Trophoblast cell (in vitro differentiated cells and primary cell): ENCODE measurements at regions not wholly inside any gene's neighbourhood (a gene's known extent, or its start where the extent isn't known, plus 50 kb on each side); places are given as distances from the start of the nearest gene placed in this dataset.

ENCODE experiments used
- DNase-seq, 2 donors: peaks; one replicate each; pipeline ENCODE4 v3.0.0-alpha.2; 2016
- H2AFZ ChIP-seq: 2 replicates; pipeline ENCODE4 v1.6.1; 2013; ENCODE audit warnings: low read length, moderate library complexity, mild to moderate bottlenecking; ENCODE audit not compliant: insufficient read depth, poor library complexity
- H2AK5ac ChIP-seq: 2 replicates; pipeline ENCODE4 v1.6.1; 2013; ENCODE audit warnings: mild to moderate bottlenecking, low read length
- H2BK120ac ChIP-seq: 2 replicates; pipeline ENCODE4 v1.6.1; 2013; ENCODE audit warnings: low read length, mild to moderate bottlenecking, moderate library complexity; ENCODE audit not compliant: insufficient read depth, poor library complexity
- H2BK12ac ChIP-seq: 2 replicates; pipeline ENCODE4 v1.6.1; 2013; ENCODE audit warnings: mild to moderate bottlenecking, low read length, moderate library complexity
- H2BK5ac ChIP-seq: 2 replicates; pipeline ENCODE4 v1.6.1; 2013; ENCODE audit warnings: low read length, low read depth, moderate library complexity, mild to moderate bottlenecking; ENCODE audit not compliant: poor library complexity
- H3K14ac ChIP-seq: 2 replicates; pipeline ENCODE4 v1.6.1; 2013; ENCODE audit warnings: mild to moderate bottlenecking, low read length
- H3K18ac ChIP-seq: 2 replicates; pipeline ENCODE4 v1.6.1; 2013; ENCODE audit warnings: mild to moderate bottlenecking, low read length
- H3K23ac ChIP-seq: 2 replicates; pipeline ENCODE4 v1.6.1; 2013; ENCODE audit warnings: low read length
- H3K27ac ChIP-seq: 2 replicates; pipeline ENCODE4 v1.5.1; 2013; ENCODE audit warnings: low read depth, mild to moderate bottlenecking, inconsistent platforms, low read length, moderate library complexity
- H3K27me3 ChIP-seq: 2 replicates; pipeline ENCODE4 v1.6.1; 2013; ENCODE audit warnings: inconsistent platforms, mild to moderate bottlenecking, low read length, moderate library complexity; ENCODE audit not compliant: insufficient read depth
- H3K36me3 ChIP-seq, 2 experiments: 1 replicate in 1 of 2; 2 replicates in 1 of 2; pipeline ENCODE4 v1.6.1; 2013; ENCODE audit warnings: low read length in 2 of 2, mild to moderate bottlenecking in 2 of 2, moderate library complexity in 1 of 2; ENCODE audit not compliant: insufficient read depth in 2 of 2, control insufficient read depth in 1 of 2
- H3K4ac ChIP-seq: 2 replicates; pipeline ENCODE4 v1.6.1; 2013; ENCODE audit warnings: low read depth, mild to moderate bottlenecking, low read length, moderate library complexity
- H3K4me1 ChIP-seq, 2 experiments: 1 replicate in 1 of 2; 2 replicates in 1 of 2; pipeline ENCODE4 v1.6.1; 2013; ENCODE audit warnings: low read length in 2 of 2, mild to moderate bottlenecking in 2 of 2, moderate library complexity in 1 of 2; ENCODE audit not compliant: insufficient read depth in 2 of 2, control insufficient read depth in 1 of 2
- H3K4me2 ChIP-seq: 2 replicates; pipeline ENCODE4 v1.6.1; 2013; ENCODE audit warnings: inconsistent platforms, mild to moderate bottlenecking, low read length, moderate library complexity
- H3K4me3 ChIP-seq: 2 replicates; pipeline ENCODE4 v1.5.1; 2013; ENCODE audit warnings: mild to moderate bottlenecking, low read depth, low read length, inconsistent platforms
- H3K79me1 ChIP-seq: one replicate; pipeline ENCODE4 v1.6.1; 2013; ENCODE audit warnings: low read length
- H3K79me2 ChIP-seq: 2 replicates; pipeline ENCODE4 v1.6.1; 2013; ENCODE audit warnings: low read length, mild to moderate bottlenecking; ENCODE audit not compliant: control insufficient read depth, insufficient read depth, poor library complexity
- H3K9ac ChIP-seq: 2 replicates; pipeline ENCODE4 v1.6.1; 2013; ENCODE audit warnings: mild to moderate bottlenecking, low read length
- H3K9me3 ChIP-seq: 2 replicates; pipeline ENCODE4 v1.6.1; 2013; ENCODE audit warnings: low read depth, mild to moderate bottlenecking, control low read depth, inconsistent platforms, low read length; ENCODE audit not compliant: insufficient read depth
- H4K12ac ChIP-seq: 2 replicates; pipeline ENCODE4 v1.6.1; 2013; ENCODE audit warnings: low read depth, mild to moderate bottlenecking, low read length, moderate library complexity
- H4K8ac ChIP-seq: 2 replicates; pipeline ENCODE4 v1.6.1; 2013; ENCODE audit warnings: low read depth, mild to moderate bottlenecking, low read length, moderate library complexity
- H4K91ac ChIP-seq: one replicate; pipeline ENCODE4 v1.6.1; 2013; ENCODE audit warnings: low read depth, mild to moderate bottlenecking, low read length, moderate library complexity
- WGBS: extraction: QIAGEN DNeasy Blood & Tissue Kit; methylation state at CpG from one replicate; pipeline ENCODE4 v1.1.7; 2013; ENCODE audit warnings: missing lambda C conversion rate; ENCODE audit not compliant: insufficient read length, insufficient coverage; ENCODE audit errors: extremely low coverage; 5-methylcytosine and 5-hydroxymethylcytosine counted together

DNA sequence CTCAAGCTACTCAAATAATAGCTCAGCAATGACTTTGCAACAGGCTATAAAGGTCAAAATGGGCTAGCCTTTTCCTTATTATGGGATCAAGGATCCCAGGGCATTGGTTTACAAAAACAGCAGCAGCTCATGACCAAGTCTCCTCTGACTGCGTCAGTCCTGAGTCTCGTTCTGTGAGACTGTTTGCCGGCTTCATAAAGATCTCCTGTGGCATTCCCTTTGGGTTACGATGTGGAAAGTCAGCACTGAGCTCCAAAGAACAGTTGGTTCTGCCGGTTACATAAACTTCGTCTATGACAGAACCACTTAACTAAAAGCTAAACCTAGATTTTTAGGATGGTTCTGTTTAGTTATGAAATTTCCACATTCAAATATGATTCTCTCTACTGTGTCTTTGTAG, 674.9 kb downstream of the ZEB2 start:
- Histone ChIP-seq H3K79me1 (no peaks in the 10 kb centered on the region), H3K23ac (no peak overlapping the region), H3K9me3 (no peaks in the 10 kb centered on the region), H4K91ac (no peak overlapping the region), H3K4me2 (no peak overlapping the region), H3K14ac (no peak overlapping the region), H3K4me1 (no peaks in the 10 kb centered on the region), H2AK5ac (no peak overlapping the region), H3K9ac (no peak overlapping the region), H3K18ac (no peak overlapping the region), H4K12ac (no peak overlapping the region), H2BK12ac (no peak overlapping the region), H2BK120ac (no peak overlapping the region), H3K36me3 (no peaks in the 10 kb centered on the region), H3K4me3 (no peak overlapping the region), H2BK5ac (no peak overlapping the region), H4K8ac (no peak overlapping the region), H3K79me2 (no peaks in the 10 kb centered on the region), H3K27ac (no peak overlapping the region), H3K4ac (no peak overlapping the region), H2AFZ (no peak overlapping the region), H3K27me3 (no peaks in the 10 kb centered on the region)
- no peak for DNase-seq
- WGBS = no CpG with 5 or more reads among the region's 6 CpGs

DNA sequence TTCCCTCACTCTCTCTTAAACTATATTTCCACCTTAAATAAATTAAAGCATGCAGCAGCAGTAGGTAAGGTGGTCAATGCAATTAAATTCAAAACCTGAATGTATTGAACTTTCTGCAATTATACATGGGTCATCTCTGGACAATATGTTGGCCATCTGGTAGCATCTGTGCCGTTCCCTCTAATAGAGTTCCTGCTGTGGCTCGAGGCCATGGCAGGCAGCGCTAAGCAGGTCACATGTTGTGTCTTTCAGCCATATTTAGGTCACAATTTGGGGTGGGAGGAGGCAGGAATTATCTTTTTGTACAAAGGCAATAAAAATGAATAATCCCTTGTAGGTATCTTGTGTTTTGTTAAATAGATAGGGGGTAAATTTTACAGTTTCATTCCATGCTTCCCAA, 676.2 kb downstream of the ZEB2 start:
- Histone ChIP-seq H3K4ac (no peak overlapping the region), H3K79me2 (no peaks in the 10 kb centered on the region), H2AFZ (no peak overlapping the region), H2BK120ac (no peak overlapping the region), H3K9me3 (no peaks in the 10 kb centered on the region), H3K4me2 (no peak overlapping the region), H4K8ac (no peak overlapping the region), H4K91ac (no peak overlapping the region), H3K27ac (no peak overlapping the region), H3K4me1 (no peaks in the 10 kb centered on the region), H2BK12ac (no peak overlapping the region), H3K23ac (no peak overlapping the region), H2BK5ac (no peak overlapping the region), H3K4me3 (no peak overlapping the region), H3K14ac (no peak overlapping the region), H4K12ac (no peak overlapping the region), H3K36me3 (no peaks in the 10 kb centered on the region), H3K27me3 (no peaks in the 10 kb centered on the region), H3K79me1 (no peaks in the 10 kb centered on the region), H3K18ac (no peak overlapping the region), H2AK5ac (no peak overlapping the region), H3K9ac (no peak overlapping the region)
- DNase-seq = no peak
- WGBS = no CpG with 5 or more reads among the region's 3 CpGs

DNA sequence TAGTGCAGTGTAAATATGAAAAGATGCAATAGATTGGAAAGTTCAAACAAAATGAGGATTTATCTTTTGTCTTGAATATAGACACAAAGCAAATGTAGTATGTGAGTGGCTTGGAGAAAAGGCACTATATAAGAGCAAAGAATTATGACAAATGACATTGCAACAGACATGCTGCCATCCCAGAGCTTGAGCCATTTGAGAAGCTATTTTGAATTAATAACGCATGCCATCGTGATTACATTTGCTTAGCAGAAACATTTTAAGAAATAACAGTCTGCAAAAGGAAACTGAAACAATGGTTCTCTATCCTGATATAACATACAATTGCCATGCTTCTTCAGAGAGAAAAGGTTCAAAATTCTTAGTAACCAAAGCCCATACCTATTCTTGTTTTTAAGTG, 677.1 kb downstream of the ZEB2 start:
- Histone ChIP-seq H3K79me2 (no peaks in the 10 kb centered on the region), H4K8ac (no peak overlapping the region), H3K14ac (no peak overlapping the region), H2AK5ac (no peak overlapping the region), H3K4me3 (no peak overlapping the region), H3K4me1 (no peaks in the 10 kb centered on the region), H2BK12ac (no peak overlapping the region), H4K12ac (no peak overlapping the region), H3K36me3 (no peaks in the 10 kb centered on the region), H3K79me1 (no peaks in the 10 kb centered on the region), H3K9me3 (no peaks in the 10 kb centered on the region), H3K9ac (no peak overlapping the region), H3K4ac (no peak overlapping the region), H3K27ac (no peak overlapping the region), H2BK120ac (no peak overlapping the region), H3K4me2 (no peak overlapping the region), H2BK5ac (no peak overlapping the region), H4K91ac (no peak overlapping the region), H3K18ac (no peak overlapping the region), H3K23ac (no peak overlapping the region), H3K27me3 (no peaks in the 10 kb centered on the region), H2AFZ (no peak overlapping the region)
- DNase-seq = no peak
- no CpG with 5 or more reads among the region's 2 CpGs for WGBS

DNA sequence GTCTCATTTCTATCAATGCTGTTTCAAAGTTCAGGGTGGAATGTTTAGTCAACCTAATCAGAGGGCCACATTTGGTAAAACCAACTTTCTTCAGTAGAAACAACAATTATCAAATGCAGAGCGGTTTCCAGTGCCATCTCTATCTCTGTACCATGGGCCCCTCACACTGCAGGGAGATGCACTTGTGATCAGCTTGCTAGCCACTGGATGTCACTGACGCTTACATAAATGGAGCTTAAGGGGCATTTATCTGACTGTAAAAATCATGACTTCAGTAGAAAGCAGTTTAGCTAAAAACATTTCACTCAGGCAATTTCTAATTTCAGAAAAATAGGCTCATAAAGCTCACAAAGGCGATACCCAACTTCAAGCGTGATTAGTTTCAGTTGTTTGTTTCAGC, 678.0 kb downstream of the ZEB2 start:
- no peaks in the 10 kb centered on the region for H3K79me1 ChIP-seq
- no peak overlapping the region for H2BK120ac ChIP-seq
- WGBS = no CpG with 5 or more reads among the region's 4 CpGs

DNA sequence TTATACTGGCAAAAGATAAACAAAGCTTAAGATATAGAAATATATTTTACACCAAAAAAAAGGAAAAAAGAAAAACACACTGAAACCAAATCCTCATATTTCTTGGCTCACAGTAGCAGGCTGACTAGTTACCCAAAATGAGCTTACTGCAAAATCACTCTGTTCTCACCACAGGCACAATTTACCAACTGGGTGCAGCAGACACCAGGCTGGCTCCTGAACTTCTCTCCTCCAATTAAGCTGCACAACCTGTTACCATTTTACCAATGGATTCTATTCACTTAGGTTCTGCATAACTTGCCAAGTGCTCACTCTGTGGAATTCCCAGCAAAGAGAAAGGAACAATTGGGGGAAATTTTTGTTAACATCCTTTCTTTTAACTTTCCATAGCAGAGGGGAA, 679.3 kb downstream of the ZEB2 start:
- H3K23ac ChIP-seq = no peak overlapping the region
- H3K4ac ChIP-seq = no peak overlapping the region
- H3K27ac ChIP-seq = no peak overlapping the region
- no peaks in the 10 kb centered on the region for H3K4me1 ChIP-seq
- H2AFZ ChIP-seq = no peak overlapping the region
- no peak overlapping the region for H3K9ac ChIP-seq
- H2BK12ac ChIP-seq = no peak overlapping the region
- DNase-seq = no peak
- H3K79me1 ChIP-seq = no peaks in the 10 kb centered on the region
- no peak overlapping the region for H2BK120ac ChIP-seq
- no peak overlapping the region for H3K18ac ChIP-seq
- no peaks in the 10 kb centered on the region for H3K36me3 ChIP-seq
- H3K4me3 ChIP-seq = no peak overlapping the region
- no peak overlapping the region for H2BK5ac ChIP-seq
- H4K12ac ChIP-seq = no peak overlapping the region
- H4K91ac ChIP-seq = no peak overlapping the region
- H3K9me3 ChIP-seq = no peaks in the 10 kb centered on the region
- H3K79me2 ChIP-seq = no peaks in the 10 kb centered on the region
- H2AK5ac ChIP-seq = no peak overlapping the region
- no peak overlapping the region for H4K8ac ChIP-seq
- no peaks in the 10 kb centered on the region for H3K27me3 ChIP-seq
- H3K14ac ChIP-seq = no peak overlapping the region
- no peak overlapping the region for H3K4me2 ChIP-seq

More for the DNA sequence above, 678.0 kb downstream of the ZEB2 start:
- H2BK12ac ChIP-seq = no peak overlapping the region
- no peaks in the 10 kb centered on the region for H3K79me2 ChIP-seq
- no peak overlapping the region for H3K23ac ChIP-seq
- no peak overlapping the region for H3K27ac ChIP-seq
- no peak overlapping the region for H2AFZ ChIP-seq
- no peaks in the 10 kb centered on the region for H3K4me1 ChIP-seq
- no peak overlapping the region for H3K4me2 ChIP-seq
- no peak overlapping the region for H3K14ac ChIP-seq
- no peak overlapping the region for H3K4ac ChIP-seq
- no peaks in the 10 kb centered on the region for H3K27me3 ChIP-seq
- no peak for DNase-seq
- no peak overlapping the region for H3K9ac ChIP-seq
- no peak overlapping the region for H4K12ac ChIP-seq
- no peak overlapping the region for H4K8ac ChIP-seq
- H3K9me3 ChIP-seq = no peaks in the 10 kb centered on the region
- H3K18ac ChIP-seq = no peak overlapping the region
- H2AK5ac ChIP-seq = no peak overlapping the region
- H3K36me3 ChIP-seq = no peaks in the 10 kb centered on the region
- no peak overlapping the region for H2BK5ac ChIP-seq
- H3K4me3 ChIP-seq = no peak overlapping the region
- H4K91ac ChIP-seq = no peak overlapping the region
